MG63 (cell line): ENCODE measurements at regions not wholly inside any gene's neighbourhood (a gene's known extent, or its start where the extent isn't known, plus 50 kb on each side); places are given as distances from the start of the nearest gene placed in this dataset.

Source experiments
- DNase-seq: peaks from one replicate; pipeline ENCODE4 v3.0.0-alpha.2; 2020
- H3K27me3 ChIP-seq: fragments of 250-450 bp; sonication (Bioruptor Pico); 2 replicates; pipeline ENCODE4 v1.5.1; 2020; ENCODE audit warnings: mild to moderate bottlenecking, moderate library complexity
- H3K36me3 ChIP-seq: fragments of 250-450 bp; sonication (Bioruptor Pico); 2 replicates; pipeline ENCODE4 v1.5.1; 2020; ENCODE audit warnings: mild to moderate bottlenecking, moderate library complexity
- H3K4me3 ChIP-seq: fragments of 250-450 bp; sonication (Bioruptor Pico); 2 replicates; pipeline ENCODE4 v1.5.1; 2020; ENCODE audit warnings: mild to moderate bottlenecking, moderate library complexity
- H3K9me3 ChIP-seq: fragments of 250-450 bp; sonication (Bioruptor Pico); 2 replicates; pipeline ENCODE4 v1.5.1; 2020; ENCODE audit warnings: mild to moderate bottlenecking, moderate library complexity

DNA sequence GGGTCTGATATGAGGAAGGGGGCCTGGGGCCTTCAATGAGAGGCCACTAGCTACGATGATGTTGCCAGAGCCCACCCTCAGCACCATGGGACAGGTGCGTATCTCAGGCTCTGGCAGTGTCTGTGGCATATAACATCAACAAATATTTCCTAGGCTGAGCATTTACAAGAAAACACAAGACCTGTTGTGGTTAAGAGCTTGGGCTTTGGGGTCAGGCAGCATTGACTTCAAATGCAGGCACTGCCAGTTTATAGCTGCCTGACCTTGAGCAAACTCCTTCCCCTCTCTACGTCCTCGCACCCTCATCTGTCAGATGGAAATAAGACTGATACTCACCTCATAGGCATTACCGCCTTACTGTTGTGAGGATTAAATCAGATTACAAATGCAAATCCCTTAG lies 156.0 kb downstream of the KATNAL1 start:
- DNase-seq = no peak
- Histone ChIP-seq H3K9me3 (no peaks in the 10 kb centered on the region), H3K36me3 (no peaks in the 10 kb centered on the region), H3K27me3 (no peaks in the 10 kb centered on the region), H3K4me3 (no peak overlapping the region)

DNA sequence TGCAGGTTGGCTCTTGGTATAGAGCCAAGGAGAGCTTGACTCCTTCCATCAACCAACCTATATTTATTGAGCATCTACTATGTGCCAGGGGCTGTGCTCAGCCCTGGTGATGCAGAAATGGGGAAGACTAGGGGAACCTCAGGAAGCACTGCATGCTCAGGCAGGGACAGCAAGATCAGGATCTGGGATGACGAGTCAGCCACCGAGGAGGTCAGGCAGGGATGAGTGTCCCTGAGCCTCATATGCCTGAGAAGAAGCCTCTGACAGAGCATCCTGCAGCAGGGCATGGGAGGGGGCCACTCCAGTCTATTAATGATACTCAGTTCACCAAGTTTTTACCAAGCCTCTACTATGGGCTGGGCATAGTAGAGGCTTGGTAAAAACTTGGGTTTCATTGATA lies 158.1 kb downstream of the KATNAL1 start:
- DNase-seq = no peak
- no peak overlapping the region for H3K4me3 ChIP-seq
- no peaks in the 10 kb centered on the region for H3K9me3 ChIP-seq
- H3K36me3 ChIP-seq = no peaks in the 10 kb centered on the region
- no peaks in the 10 kb centered on the region for H3K27me3 ChIP-seq

DNA sequence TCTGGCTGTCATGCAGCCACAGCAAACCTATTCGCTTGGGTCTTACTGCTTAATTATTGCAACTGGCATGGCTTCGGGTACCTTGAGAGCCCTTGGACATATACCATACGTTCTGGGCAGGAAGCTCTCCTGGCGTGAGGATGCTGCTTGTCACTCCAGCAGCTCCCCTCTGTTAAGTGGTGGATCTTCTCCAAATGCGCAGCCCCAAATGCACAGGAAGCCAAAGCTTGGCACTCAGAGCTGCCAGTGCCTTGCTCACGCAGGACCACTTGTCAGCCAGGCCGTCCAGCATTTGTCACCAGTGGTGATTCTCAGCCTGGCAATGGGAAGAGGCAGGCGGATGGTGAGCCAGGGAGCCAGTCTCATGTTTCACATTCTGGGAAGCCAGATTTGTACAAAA lies 158.6 kb downstream of the KATNAL1 start:
- Histone ChIP-seq H3K9me3 (no peaks in the 10 kb centered on the region), H3K36me3 (no peaks in the 10 kb centered on the region), H3K27me3 (no peaks in the 10 kb centered on the region), H3K4me3 (no peak overlapping the region)
- DNase-seq = no peak

DNA sequence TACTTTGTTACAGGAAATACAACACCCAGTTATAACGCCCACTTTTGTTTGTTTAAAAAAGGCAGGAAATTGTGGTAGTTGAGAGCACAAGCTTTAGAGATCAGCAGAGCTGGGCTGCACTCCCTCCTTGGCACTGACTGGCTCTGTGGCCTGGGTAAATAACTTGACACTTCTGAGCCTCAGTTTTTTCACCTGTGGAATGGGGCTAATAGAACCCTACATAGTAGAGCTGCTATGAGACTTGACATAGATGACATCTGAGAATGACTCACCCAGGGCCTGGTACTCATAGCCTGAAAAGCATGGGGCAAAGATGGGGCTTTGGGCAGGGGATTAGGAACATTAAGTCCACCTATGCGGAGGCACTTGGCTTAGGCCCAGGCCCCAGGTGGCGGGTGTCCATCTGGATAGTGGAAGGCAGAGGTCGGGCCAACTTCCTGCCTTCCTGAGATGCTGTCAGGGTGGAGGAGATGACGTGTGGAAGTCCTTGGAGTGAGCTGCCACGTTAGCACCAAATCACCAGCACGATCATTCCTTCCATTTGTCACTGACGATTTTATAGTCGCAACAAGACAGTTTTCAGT lies 159.1 kb downstream of the KATNAL1 start:
- no peak for DNase-seq

DNA sequence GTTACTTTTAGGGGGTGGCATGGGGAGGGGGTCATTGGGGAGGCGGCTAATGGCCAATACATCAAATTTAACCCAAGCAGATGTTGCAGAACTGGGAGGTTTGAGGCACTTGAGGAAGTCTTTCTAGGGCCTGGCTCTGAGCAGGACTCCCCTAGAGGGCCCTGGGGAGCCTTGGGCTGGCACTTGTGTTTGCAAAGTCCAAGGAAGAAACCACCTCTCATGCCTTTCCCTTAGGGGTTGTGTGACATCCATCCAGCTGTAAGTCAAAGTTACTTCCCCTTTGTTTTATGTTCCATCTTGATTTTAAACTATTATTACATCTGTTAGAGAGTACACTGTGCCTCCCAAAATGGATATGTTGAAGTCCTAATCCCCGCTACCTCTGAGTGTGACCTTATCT lies 159.9 kb downstream of the KATNAL1 start:
- no peaks in the 10 kb centered on the region for H3K27me3 ChIP-seq
- no peak overlapping the region for H3K4me3 ChIP-seq
- H3K9me3 ChIP-seq = no peaks in the 10 kb centered on the region
- H3K36me3 ChIP-seq = no peaks in the 10 kb centered on the region
- DNase-seq = no peak

More for the DNA sequence above, 159.1 kb downstream of the KATNAL1 start:
- Histone ChIP-seq H3K36me3 (no peaks in the 10 kb centered on the region), H3K27me3 (no peaks in the 10 kb centered on the region), H3K4me3 (no peak overlapping the region), H3K9me3 (no peaks in the 10 kb centered on the region)

DNA sequence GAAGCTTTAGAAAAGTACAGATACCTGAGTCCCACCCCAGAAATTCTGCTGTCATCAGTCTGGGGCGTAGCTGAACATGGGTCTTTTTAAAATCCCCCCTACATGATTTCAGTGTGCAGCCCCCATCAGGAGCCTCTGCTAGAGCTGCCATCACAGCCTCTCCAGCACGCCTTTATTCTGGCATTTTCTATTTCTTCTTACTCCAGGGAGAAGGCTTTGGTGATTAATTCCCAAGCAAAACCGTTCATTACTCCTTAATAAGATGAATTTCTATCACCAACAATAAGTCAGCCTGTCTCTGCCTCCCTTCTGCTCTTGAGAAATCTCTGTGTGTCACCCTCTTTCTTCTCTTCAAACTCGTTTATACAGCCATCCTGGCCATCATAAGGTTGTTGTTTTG lies 160.3 kb downstream of the KATNAL1 start:
- Histone ChIP-seq H3K4me3 (no peak overlapping the region), H3K27me3 (no peaks in the 10 kb centered on the region), H3K9me3 (no peaks in the 10 kb centered on the region), H3K36me3 (no peaks in the 10 kb centered on the region)
- DNase-seq = no peak

DNA sequence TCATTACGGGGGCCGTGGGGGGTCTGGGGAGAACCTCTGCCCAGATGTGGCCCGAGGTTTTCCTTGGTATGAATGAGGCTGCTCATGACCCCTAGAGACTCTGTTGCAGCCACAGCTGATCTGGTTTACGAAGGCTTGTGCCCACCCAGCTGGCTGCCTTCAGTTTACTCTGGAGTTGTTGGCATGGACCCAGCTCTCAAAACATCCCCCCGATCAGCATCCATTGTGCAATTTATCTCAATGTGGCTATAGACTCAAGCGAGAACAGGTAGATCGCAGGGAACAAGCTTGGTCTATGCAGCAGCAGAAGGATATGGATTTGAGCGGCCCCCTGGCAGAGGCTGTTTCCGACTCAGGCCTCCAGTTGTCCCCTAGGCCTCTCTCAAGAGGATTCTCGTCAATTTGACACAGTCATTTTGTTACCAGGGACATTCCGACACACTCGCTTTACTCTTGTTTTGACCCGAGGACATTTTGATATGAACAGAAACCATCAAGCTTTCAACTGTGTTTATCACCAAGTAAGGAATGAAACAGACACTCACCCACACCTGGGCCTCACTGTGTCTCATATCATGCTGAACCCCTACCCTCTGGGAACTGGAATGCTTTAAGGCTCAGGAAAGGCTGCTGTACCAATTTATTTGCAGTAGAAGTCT lies 161.5 kb downstream of the KATNAL1 start:
- DNase-seq = no peak
- no peaks in the 10 kb centered on the region for H3K27me3 ChIP-seq
- no peaks in the 10 kb centered on the region for H3K36me3 ChIP-seq
- H3K9me3 ChIP-seq = no peaks in the 10 kb centered on the region
- no peak overlapping the region for H3K4me3 ChIP-seq

DNA sequence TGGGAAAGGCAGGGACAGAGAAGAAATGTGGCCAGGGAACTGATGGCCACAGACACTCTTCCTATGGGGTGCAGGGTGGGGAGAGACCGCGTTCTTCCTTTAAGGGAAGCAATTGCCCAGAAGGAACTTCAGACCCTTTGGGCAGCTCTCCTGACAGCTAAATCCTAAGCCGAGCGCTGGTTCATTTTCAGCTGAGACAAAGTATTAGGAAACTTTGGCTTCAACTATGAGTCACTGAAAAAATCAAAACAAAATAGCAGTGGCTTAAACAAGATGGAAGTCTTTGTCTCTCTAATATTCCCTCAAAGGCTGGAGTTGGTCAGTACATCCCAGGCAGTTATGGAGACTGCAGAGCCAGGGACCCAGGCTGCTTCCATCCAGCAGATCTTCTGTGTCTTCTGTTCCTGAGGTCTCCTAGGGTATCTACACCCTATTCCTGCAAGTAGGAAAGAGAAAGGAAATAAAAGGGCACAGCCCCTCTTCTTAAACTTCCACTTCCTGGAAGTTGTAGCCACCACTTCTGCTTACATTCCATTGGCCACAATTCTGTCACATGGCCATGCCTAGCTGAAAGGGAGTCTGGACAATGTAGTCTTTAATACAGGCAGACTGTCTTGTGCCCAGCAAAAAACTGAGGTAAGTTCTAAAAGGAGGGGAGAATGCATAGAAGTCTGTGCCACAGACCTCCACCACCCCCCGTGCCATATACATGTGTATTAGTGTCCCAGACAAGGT lies 163.5 kb downstream of the KATNAL1 start:
- Histone ChIP-seq H3K27me3 (no peaks in the 10 kb centered on the region), H3K4me3 (no peak overlapping the region), H3K9me3 (no peaks in the 10 kb centered on the region), H3K36me3 (no peaks in the 10 kb centered on the region)
- no peak for DNase-seq

DNA sequence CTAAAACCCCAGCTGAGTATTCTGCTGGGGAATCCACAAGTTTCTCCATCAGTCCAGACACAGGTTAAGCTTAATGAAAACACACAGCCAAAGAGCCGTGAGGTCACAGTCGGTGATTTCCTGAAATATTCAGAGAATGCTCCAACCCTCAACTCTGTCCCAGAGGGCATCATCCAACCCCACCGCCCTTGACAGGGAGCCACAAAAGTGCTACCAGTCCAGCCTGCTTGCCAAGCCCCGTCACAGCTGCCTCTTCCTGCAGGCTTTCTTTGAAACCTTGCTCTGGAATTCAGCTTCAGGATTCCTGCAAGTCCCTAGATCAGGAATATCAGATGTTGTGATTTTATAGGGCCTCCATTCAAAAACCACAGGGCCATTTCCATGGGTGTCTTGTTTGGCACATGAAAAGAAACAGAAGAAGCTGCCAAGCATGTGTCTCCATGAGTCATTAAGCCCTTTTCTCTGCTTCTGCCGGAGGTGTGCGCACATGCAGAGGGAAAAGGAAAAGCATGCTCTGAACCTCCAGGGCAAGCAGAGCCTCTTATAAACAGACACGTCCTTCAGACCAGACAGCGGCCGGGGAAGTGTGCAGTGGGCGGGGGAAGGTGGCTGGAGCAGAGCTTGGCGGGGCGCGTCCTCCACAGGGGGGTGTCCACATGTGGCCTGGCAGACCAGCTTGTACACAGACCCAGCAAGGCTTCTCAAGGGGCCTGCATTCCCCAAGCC lies 164.7 kb downstream of the KATNAL1 start:
- Histone ChIP-seq H3K9me3 (no peaks in the 10 kb centered on the region), H3K4me3 (no peak overlapping the region), H3K36me3 (no peaks in the 10 kb centered on the region), H3K27me3 (no peaks in the 10 kb centered on the region)
- peak; percentile 96 for DNase-seq

DNA sequence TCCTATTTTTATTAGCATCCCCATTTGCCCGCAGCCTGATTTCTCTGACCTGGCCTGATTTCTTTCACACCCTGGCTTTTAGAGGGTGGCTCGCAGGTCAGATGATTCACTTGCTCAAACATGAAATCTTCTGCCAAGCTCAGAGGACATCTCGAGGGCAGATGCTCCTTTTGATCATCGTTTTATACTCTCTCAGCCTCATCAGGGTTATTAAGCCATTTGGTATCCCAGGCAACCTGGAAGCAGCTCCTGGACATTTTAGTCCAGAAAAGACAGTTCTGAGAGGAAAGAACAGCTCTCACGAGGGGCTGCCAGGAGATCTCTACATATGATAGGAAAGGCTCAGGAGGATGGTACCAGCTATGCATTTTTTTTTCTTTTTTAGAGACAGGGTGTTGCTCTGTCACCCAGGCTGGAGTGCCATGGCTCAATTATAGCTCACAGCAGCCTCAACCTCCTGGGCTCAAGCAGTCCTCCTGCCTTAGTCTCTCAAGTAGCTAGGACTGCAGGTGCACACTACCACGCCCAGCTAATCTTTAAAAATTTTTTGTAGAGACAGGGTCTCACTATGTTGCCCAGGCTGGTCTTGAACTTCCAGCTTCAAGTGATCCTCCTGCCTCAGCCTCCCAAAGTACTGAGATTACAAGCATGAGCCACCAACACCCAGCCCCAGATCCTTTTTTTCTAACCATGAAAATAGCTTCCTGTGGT lies 165.4 kb downstream of the KATNAL1 start:
- H3K9me3 ChIP-seq = no peaks in the 10 kb centered on the region
- no peaks in the 10 kb centered on the region for H3K36me3 ChIP-seq
- H3K4me3 ChIP-seq = no peak overlapping the region
- H3K27me3 ChIP-seq = no peaks in the 10 kb centered on the region
- DNase-seq = no peak

DNA sequence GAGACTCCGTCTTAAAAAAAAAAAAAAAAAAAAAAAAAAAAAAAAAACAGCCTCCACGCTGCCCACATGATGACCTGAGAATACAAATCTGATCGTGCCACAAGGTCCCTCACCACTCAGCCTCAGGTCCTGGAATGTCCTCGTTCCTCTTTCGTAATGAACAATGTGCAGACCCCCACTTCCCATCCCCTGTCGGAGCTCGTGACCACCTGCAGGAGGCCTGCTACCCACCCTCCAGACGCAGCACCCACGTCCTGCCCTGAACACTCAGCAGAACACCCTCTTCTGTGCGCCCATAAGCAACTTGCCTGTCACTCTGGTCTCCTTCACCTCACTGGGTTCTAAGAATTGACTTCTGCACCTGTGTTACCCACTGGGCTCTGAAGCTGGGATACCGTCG lies 166.4 kb downstream of the KATNAL1 start:
- no peaks in the 10 kb centered on the region for H3K27me3 ChIP-seq
- no peaks in the 10 kb centered on the region for H3K9me3 ChIP-seq

DNA sequence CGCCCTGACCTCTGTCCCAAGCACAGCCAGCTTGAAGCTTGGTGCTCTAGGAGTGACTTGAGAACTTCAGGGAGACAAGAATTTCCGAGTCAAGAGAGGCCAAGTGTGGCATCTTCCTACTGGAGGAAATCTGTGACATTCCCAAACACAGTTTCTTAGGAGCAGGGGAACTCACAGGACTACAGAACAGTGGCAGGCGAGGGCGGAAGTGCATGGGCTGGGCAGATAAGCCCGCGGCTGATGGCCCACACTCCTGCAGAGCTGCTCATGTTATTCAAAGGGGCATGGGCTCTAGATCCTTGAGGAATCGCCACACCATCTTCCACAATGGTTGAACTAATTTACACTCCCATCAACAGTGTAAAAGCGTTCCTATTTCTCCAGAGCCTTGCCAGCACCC lies 168.8 kb downstream of the KATNAL1 start:
- Histone ChIP-seq H3K27me3 (no peaks in the 10 kb centered on the region), H3K36me3 (no peaks in the 10 kb centered on the region), H3K9me3 (no peaks in the 10 kb centered on the region), H3K4me3 (no peak overlapping the region)
- DNase-seq = no peak

More for the DNA sequence above, 166.4 kb downstream of the KATNAL1 start:
- no peak for DNase-seq
- H3K4me3 ChIP-seq = no peak overlapping the region
- no peaks in the 10 kb centered on the region for H3K36me3 ChIP-seq

DNA sequence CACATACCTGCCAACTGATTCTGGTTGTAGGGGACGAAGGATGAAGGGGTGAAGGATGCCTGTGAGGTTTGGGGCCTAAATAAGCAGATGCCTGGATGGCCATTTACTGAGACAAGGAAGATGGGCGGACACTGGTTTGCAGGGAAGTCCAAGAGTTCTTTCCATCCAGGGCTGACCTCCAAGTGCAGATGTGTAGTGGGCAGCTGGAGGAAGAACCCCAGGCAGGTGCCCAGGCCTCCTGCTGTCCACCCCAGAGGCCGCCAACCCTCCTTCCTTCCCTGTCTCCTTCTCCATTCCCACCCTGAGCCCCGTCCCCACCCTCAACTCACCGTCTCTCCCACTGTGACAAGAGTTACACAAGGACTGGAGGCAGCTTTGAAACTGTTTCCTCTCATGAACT lies 171.5 kb downstream of the KATNAL1 start:
- H3K36me3 ChIP-seq = no peaks in the 10 kb centered on the region
- no peak overlapping the region for H3K4me3 ChIP-seq
- H3K9me3 ChIP-seq = no peaks in the 10 kb centered on the region
- no peak for DNase-seq
- no peaks in the 10 kb centered on the region for H3K27me3 ChIP-seq

DNA sequence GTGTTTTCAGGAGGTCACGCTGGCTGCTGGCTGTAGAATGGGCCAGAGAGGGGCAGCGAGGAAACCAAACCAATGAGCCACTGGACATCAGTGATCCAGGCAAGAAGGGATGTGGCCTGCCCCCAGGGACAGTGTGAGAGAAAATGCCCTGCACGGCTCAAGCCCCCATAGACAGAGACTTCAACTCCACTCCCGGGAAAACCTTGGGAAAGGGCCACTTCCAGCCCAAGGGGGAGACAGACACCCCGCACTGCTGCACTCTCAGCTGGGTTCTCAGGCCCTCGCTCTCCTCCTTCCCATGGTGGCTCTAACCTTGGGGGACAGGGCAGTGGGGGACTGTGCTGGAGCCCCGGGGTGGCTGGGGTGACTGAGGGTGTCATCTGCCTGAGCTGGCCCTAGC lies 172.0 kb downstream of the KATNAL1 start:
- Histone ChIP-seq H3K4me3 (no peak overlapping the region), H3K27me3 (no peaks in the 10 kb centered on the region), H3K9me3 (no peaks in the 10 kb centered on the region), H3K36me3 (no peaks in the 10 kb centered on the region)
- DNase-seq = no peak

DNA sequence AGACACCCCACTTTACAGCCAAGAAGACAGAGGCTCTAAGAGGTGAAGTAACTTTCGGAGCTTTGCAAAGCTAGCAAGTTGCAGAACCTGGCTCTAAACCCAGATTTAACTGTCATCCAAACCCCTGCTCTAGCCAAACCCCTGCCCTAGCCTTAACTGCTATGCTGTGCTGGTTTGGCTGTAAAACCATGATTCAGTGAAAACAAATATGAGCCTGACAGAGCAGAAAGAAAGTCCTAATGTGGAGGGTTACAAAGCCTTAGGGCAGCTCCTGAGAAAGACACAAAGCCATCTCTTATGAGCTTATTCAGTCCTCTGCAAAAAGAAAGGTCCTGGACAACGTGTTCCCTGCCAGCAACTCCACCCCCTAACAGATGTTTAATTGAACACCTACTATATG lies 172.8 kb downstream of the KATNAL1 start:
- H3K27me3 ChIP-seq = no peaks in the 10 kb centered on the region
- H3K36me3 ChIP-seq = no peaks in the 10 kb centered on the region
- no peaks in the 10 kb centered on the region for H3K9me3 ChIP-seq
- no peak for DNase-seq
- no peak overlapping the region for H3K4me3 ChIP-seq

DNA sequence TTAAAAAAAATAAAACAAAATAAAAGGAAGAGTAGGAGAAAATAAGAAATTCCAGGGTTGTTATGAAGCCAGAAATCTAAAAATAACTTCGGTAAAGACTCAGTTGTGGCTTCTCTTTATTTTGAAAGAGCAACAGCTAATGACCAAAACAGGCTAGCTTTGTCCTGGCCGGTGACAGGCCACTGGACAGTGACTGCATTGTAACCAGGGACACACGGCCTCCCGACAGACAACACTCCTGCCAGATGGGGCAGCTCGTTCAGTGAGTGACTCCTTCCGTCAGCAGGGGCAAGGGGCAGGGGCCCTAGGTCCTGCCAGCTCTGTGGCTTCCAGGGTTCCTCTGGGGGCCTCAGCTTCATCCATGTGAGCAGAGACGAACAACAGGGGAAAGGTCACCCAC lies 173.4 kb downstream of the KATNAL1 start:
- no peaks in the 10 kb centered on the region for H3K36me3 ChIP-seq
- no peak for DNase-seq
- no peaks in the 10 kb centered on the region for H3K27me3 ChIP-seq
- H3K4me3 ChIP-seq = no peak overlapping the region
- H3K9me3 ChIP-seq = no peaks in the 10 kb centered on the region

DNA sequence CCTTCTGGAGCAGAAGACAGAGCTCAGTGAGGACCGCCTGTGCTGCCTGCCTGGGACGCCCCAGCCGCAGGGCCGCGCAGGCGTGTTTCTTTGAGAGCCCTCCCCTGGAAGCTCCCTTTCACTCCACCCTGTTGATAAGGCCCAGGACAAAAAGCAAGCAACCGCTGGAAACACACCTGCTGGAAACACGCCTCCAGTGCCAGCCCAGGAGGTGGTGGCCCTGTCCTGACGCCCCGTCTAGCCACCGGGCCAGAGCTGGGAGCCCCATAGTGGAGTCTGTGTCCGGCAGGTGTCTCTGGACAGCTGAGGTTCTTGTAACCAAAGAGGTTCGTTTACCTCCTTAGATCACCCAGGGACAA lies 173.8 kb downstream of the KATNAL1 start:
- H3K9me3 ChIP-seq = no peaks in the 10 kb centered on the region
- no peak overlapping the region for H3K4me3 ChIP-seq
- no peaks in the 10 kb centered on the region for H3K27me3 ChIP-seq
- no peaks in the 10 kb centered on the region for H3K36me3 ChIP-seq
- DNase-seq = no peak
